ENCODE measurements at regions not wholly inside any gene's neighbourhood (a gene's known extent, or its start where the extent isn't known, plus 50 kb on each side); places are given as distances from the start of the nearest gene placed in this dataset.
A peak's percentile ranks its signal among the peaks of the same experiment; 100 is the strongest.

DNA sequence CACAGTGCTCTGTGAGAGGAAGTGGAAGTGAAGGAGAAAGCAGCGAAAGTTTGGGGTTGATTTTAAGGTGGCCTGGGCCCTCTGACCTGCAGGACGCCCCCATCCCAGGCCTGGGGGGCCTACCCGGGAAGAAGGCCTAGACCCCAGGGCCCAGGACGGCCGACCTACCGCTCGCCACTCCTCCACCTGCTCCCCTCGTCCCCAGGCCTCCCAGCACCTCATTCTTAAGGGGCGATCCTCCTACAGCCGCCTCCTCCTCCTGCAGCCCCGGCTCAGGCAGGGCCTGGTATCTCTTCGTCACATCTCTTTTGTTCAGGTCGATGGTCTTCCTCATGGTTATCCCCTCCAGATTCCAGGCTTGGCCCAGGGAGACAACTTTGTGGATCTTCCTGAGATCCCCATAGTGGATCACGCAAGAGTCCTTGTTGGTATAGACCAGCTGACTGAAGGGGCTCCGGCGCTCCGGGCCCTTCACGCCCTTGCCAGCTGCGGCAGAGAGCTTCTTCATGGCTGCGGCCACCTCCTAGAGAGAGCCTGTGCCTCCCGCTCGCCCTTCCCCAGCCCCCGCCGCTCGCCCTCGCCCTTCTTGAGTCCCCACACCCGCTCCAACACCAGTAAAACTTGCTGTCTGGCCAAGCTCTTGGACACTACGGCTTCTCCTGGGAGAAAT, 117.5 kb downstream of the OR13A1 start:
- DNase-seq (ENCODE audit: low read depth), result no peak

DNA sequence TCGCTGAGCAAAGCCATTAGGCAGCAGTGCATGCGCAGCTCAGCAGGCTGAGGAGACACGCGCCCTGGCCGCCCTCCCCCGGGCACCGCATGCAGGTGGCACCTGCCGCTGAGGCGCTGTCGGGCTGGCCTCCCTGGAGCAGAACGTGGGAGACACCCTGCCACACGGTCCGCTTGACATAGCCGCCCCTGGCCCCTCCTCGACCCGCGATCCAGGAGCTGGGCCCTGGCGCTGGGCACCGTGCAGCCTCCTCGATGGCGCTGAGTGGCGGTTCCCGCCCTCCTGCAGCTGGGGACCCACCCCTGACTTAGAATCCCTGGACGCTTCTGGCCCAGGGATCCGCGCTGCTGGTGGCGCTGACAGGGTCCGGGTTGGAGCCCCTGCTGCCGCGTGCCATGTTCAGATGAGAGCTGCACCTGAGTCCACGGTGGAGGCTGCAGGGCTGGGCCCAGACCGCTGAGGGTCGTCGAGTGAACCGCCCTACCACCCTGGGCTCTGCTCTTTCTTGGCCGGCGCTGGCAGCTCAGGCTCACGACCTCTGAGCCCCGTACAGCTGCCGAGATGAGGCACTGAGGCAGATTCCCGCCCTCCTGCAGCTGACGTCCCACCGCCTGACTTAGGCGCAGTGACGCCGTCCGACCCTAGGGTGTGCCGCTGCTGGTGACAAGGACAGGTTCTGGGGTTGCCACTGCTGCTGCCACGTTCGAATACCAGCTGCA, 116.8 kb downstream of the OR13A1 start:
- DNase-seq (ENCODE audit: low read depth), result no peak

DNA sequence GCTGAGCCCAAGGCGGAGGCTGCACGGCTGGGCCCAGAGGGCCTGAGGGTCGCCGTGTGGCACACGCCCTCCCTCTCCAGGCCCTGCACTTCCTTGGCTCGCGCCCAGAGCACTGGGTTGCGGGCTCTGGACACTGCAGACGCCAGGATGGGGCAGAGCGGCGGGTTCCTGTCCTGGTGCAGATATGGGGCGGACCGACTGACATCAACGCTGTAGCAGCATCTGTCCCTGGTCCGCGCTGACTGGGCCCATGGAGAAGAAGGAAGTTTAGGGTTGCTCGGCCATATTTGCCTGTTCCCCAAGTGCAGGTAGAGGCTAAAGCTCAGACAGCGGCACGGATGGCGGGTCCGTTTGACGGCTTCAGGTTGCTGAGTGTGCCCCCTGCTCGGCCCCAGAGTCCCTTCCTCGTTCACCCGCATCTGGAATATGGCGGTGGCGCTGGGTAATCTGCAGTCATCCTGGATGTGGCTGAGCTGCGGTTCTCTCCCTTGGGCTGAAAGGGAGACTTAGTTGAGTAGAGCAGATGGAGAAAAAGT, 116.1 kb downstream of the OR13A1 start:
- no peak for DNase-seq (ENCODE audit: low read depth)

DNA sequence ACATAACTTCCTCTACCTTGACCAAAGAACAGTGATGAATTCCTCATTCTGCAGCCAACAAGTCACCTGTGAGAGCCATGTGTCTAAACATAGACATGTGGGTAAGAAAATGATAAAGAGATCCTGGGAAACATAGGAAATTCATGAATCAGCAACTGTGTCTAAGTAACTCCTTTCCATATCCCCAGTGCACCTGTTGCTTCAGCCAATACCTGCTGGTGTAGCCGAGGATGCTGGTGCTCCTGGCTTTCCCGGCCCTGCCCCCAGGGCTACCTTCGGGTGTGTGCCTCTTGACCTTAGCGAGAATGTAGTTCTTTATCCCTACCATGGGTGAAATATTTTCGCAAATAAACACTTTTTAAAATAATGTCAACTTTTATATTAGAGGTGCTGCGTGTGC, 114.1 kb downstream of the OR13A1 start:
- DNase-seq (ENCODE audit: low read depth), result no peak

GRCh38 chr10:45202242-45202641, 113.2 kb downstream of the OR13A1 start:
- no peak for DNase-seq (ENCODE audit: low read depth)

DNA sequence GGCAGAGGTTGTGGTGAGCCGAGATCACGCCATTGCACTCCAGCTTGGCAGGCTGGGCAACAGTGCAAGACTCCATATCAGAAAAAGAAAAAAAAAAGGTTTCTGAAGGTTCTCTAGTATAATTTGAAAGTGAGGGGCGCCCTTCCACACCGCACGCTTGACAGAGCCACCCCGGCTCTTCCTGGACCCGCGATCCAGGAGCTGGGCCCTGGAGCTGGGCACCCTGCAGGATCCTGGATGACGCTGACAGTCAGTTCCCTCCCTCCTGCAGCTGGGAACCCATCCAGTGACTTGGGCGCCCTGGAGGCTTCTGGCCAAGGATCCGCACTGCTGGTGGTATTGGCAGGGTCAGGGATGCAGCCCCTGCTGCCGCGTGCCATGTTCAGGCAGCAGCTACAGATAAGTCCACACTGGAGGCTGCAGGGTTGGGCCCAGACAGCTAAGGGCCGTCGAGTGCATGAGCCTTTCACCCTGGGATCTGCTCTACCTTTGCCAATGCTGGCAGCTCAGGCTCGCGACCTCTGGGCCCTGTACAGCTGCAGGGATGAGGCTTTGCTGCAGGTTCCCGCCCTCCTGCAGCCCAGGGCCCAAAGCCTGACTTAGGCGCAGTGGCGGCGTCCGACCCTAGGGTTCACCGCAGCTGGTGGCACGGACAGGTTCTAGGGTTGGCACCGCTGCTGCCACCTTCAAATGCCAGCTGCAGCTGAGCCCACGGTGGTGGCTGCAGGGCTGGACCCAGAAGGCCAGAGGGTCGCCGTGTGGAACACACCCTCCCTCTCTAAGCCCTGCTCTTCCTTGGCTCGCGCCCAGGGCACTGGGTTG, 110.2 kb downstream of the OR13A1 start:
- no peak for DNase-seq (ENCODE audit: low read depth)

DNA sequence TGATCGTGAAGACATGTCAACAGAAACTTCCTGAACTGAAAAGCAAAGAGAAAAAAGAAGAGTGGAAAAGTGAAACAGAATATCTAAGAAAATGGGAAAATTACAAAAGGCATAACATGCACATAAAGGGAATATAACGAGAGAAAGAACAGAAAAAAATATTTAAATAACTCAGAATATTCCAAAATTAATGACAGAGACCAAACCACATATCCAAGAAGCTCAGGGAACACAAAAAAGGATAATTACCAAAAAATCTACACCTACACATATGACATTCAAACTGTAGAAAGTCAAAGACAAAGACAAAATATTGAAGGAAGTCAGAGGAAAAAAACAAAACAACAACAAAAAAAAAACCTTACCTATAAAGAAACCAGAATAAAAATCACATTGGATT, 105.5 kb downstream of the OR13A1 start:
- DNase-seq (ENCODE audit: low read depth), result no peak

DNA sequence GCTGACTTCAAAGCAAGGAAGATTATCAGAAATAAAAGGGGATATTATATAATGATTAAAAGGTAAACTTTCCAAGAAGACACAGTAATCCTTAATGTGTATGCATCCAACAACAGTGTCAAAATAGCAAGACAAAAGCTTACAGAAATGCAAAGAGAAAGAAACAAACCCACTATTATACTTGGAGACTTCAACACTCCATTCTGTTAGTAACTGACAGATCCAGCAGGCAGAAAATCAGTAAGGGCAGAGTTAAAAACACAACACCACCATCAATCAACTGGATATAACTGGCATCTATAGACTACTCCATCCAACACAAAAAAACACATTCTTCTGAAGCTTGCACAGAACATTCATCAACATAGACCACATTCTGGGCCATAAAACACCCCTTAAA, 103.8 kb downstream of the OR13A1 start:
- no peak for DNase-seq (ENCODE audit: low read depth)

DNA sequence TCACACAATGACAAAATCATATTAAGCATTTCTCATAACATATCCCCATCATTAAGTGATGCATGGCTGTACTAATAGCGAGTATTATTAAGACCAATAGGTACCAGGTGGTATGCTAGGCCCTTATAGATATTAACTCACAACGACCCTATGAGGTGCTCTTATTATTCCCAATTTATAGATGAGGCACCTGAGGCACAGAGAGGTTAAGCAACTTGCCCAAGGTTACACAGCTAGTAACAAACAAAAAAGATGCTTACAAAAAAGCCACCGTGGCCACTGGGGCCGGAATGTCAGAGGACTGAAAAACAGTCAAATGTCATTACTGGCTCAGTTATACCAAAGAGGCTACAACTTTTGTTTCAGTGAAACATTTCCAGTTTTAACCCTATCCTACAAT, 96.0 kb downstream of the OR13A1 start:
- no peak for DNase-seq (ENCODE audit: low read depth)

DNA sequence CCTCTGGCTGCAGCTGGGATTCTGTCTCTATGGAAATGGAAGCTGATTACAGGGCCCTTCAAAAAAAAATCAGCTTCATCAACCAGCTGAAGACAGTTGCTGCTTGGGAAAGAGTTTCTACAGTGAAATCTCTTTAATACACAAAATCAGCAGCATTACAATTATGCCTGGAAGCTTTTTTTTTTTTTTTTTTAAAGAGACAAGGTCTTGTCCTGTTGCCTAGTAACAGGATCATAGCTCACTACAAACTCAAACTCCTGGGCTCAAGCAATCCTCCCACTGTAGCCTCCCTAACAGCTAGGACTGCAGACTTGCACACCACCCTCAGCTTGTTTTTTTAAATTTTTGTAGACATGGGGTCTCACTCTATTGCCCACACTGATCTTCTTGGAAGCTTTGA, 94.5 kb downstream of the OR13A1 start:
- no peak for DNase-seq (ENCODE audit: low read depth)

- no peak for DNase-seq (ENCODE audit: low read depth)
Measured at GRCh38 chr10:45224219-45224841, 91.1 kb downstream of the OR13A1 start.

- DNase-seq (ENCODE audit: low read depth), result no peak
Measured at GRCh38 chr10:45227042-45227441, 88.4 kb downstream of the OR13A1 start.

DNA sequence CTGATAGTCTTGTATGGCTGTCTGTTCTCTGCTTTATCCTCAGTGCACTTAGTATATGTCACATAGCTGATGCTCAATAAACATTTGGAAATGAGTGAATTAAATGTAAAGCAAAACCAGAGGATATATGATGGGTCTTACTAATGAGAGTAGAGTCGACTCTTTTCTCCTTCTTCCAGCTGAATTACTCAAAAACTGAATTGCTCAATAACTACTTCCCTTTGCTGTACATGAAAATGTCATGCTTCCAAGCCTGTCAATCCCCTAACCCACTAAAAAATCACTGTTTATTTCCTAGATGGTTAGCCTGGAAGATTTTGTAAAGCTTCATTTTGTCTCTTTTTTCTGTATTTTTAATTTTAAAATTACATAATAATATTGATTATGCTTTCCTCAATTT, 88.0 kb downstream of the OR13A1 start:
- DNase-seq (ENCODE audit: low read depth), result no peak

DNA sequence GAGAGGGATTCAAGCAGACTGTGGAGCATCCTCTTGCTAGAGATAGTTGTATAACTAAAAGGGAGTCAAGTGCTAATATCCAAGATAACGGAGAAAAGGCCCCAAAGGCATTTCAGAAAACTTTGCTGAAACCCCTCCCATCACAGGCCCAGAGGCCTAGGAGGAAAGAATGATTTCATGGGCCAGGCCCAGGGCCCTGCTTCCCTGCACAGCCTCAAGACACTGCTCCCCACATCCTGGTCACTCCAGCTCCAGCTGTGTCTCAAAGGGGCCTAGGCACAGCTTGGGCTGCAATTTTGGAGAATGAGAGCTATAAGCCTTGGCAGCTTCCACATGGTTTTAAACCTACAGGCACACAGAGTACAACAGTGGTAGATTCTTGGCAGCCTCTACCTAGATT, 85.6 kb downstream of the OR13A1 start:
- DNase-seq (ENCODE audit: low read depth), result no peak

- DNase-seq (ENCODE audit: low read depth), result peak; percentile 46
Measured at GRCh38 chr10:45235260-45235769, 80.1 kb downstream of the OR13A1 start.

DNA sequence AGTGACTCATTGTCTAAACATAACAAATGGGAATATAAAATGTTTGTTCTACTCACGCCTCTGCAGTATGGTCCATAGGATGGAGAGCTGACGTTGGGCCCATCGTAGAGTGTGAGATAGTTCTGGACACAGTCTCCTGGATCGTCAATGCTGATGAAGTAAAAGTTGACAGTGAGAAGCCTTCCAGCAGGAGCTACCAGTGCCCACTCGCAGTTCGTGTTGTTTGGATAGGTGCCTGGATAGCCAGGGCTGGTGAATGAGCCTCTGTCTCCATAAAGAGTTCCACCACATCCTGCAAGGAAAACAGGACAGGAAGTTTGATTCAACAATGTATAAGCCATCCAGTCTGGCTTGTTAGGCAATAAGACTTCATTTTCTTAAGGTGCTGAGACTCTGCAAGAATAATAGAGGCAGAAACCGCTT, 79.6 kb downstream of the OR13A1 start:
- no peak for DNase-seq (ENCODE audit: low read depth)

DNA sequence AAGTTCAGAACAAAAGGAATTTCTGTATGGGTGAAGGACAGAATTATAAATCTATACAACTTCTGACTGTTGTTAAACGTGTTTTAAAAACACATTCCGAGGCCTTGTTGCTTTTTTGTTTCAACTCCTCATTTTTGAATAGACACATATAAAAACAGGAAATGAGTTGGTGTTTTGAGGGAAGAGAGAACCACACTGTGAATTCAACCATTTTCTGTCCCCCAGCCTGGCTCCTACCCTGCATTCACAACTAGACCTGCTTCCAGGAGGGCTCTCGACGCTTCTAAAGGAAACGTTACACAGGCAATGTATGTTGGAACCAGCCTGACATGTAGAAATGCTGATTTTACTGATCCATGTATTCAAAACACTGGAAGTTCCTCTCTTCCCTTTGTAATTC, 76.5 kb downstream of the OR13A1 start:
- no peak for DNase-seq (ENCODE audit: low read depth)

DNA sequence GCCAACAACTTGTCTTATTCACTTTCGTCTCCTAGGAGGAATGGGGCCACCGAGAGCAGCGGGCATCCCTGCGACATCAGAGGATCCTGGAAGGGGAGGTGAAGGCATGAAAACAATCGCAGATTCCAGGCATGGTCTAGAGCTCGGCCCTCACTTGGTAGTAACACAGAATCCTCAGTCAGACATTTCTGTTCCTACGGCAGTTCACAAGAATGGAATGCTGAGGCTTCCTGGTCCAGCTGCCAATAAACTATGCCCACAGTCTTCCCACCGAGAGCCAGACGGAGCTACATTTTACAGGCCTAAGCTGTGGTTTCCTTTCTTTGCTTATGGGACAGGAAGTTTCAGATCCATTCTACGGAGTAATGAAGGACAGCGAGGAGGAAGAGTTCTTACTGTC, 75.8 kb downstream of the OR13A1 start:
- no peak for DNase-seq (ENCODE audit: low read depth)

- DNase-seq (ENCODE audit: low read depth), result no peak
Measured at GRCh38 chr10:45241865-45242520, 73.4 kb downstream of the OR13A1 start.

DNA sequence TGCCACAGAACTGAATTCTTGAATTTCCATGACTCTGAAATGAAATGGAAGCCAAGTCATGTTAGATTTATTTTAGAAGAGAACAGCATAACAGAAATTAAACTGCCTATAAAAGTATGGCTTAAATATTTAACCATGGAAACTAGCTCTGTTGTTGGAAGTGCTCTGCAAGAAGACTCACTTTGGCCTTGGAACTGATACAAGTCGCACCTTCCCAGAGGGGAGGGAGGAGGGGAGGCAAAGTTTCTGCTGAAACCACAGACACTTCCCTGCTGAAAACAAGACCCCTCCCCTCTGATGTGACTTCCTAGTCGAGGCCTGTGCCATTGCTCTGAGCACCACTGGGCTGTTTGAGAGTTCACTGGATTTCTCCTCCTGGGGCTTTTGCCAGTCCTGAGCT, 72.1 kb downstream of the OR13A1 start:
- no peak for DNase-seq (ENCODE audit: low read depth)

GRCh38 chr10:45246522-45246921, 68.9 kb downstream of the OR13A1 start:
- DNase-seq (ENCODE audit: low read depth), result no peak

All from T follicular helper cell (primary cell).